DMS 273 treated with DMSO at 0.1 percent for 48 hours (cell line): ENCODE measurements at regions not wholly inside any gene's neighbourhood (a gene's known extent, or its start where the extent isn't known, plus 50 kb on each side); places are given as distances from the start of the nearest gene placed in this dataset.
"Not testable (repeated sequence)": the region's sequence is repeated elsewhere in the genome, so short reads cannot be mapped to it uniquely, and the experiment has no call there.

Source experiments
- DNase-seq: peaks from one replicate; lab custom pipeline; 2025; lab: John Stamatoyannopoulos, UW

GRCh38 chr13:67557642-67558241 is 327.6 kb upstream of the PCDH9 start:
- DNase-seq, result no peak

GRCh38 chr13:67557118-67557517 is 327.0 kb upstream of the PCDH9 start:
- DNase-seq, result no peak

- DNase-seq, result no peak
Observed at GRCh38 chr13:67554746-67555452, 324.8 kb upstream of the PCDH9 start.

- DNase-seq, result no peak
Observed at GRCh38 chr13:67554286-67554685, 324.1 kb upstream of the PCDH9 start.

GRCh38 chr13:67549331-67549730 is 319.2 kb upstream of the PCDH9 start:
- DNase-seq, result no peak

GRCh38 chr13:67538906-67539305 is 308.8 kb upstream of the PCDH9 start:
- no peak for DNase-seq

GRCh38 chr13:67520886-67521285 is 290.8 kb upstream of the PCDH9 start:
- DNase-seq, result no peak

GRCh38 chr13:67519356-67519755 is 289.2 kb upstream of the PCDH9 start:
- DNase-seq, result no peak

GRCh38 chr13:67518785-67519184 is 288.6 kb upstream of the PCDH9 start:
- no peak for DNase-seq

- DNase-seq, result no peak
Observed at GRCh38 chr13:67515895-67516294, 285.8 kb upstream of the PCDH9 start.

GRCh38 chr13:67509018-67509417 is 278.9 kb upstream of the PCDH9 start:
- no peak for DNase-seq

- not testable (repeated sequence) for DNase-seq
Observed at GRCh38 chr13:67508275-67508674, 278.1 kb upstream of the PCDH9 start.

- no peak for DNase-seq
Observed at GRCh38 chr13:67506407-67506806, 276.3 kb upstream of the PCDH9 start.

- DNase-seq, result no peak
Observed at GRCh38 chr13:67505376-67505775, 275.2 kb upstream of the PCDH9 start.

GRCh38 chr13:67498948-67499347 is 268.8 kb upstream of the PCDH9 start:
- DNase-seq, result no peak

GRCh38 chr13:67493835-67494234 is 263.7 kb upstream of the PCDH9 start:
- no peak for DNase-seq

GRCh38 chr13:67489016-67489415 is 258.9 kb upstream of the PCDH9 start:
- no peak for DNase-seq

- no peak for DNase-seq
Observed at GRCh38 chr13:67481445-67481844, 251.3 kb upstream of the PCDH9 start.

- DNase-seq, result no peak
Observed at GRCh38 chr13:67474115-67474514, 244.0 kb upstream of the PCDH9 start.

GRCh38 chr13:67469623-67470022 is 239.5 kb upstream of the PCDH9 start:
- no peak for DNase-seq

- DNase-seq, result no peak
Observed at GRCh38 chr13:67466569-67466968, 236.4 kb upstream of the PCDH9 start.

GRCh38 chr13:67464154-67464553 is 234.0 kb upstream of the PCDH9 start:
- no peak for DNase-seq

GRCh38 chr13:67462098-67462497 is 232.0 kb upstream of the PCDH9 start:
- no peak for DNase-seq

- DNase-seq, result not testable (repeated sequence)
Observed at GRCh38 chr13:67452526-67452925, 222.4 kb upstream of the PCDH9 start.
